ENCODE measurements at regions not wholly inside any gene's neighbourhood (a gene's known extent, or its start where the extent isn't known, plus 50 kb on each side); places are given as distances from the start of the nearest gene placed in this dataset.

DNA sequence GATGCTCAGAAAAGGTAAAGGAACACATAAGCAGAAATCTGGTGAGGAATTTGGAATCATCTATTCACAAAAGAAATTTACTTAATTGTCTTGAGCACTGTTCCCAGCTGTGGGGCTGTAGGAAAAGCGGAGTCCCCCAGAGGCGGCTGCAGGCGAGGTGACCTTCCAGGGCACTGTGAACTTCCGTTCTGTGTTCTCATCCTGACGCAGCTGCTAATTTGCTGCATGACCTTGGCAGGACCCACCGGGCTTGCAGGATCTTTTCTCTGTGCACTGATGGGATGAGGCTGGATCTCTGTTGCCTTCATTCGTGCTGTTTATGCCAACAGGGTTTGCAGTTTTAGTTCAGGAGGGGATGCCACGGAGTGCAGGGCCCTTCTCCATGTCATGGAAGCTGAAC, 301.9 kb upstream of the MYT1L start:
- TF ChIP-seq RNF2 (IDR thresholded peaks at IDR 0.05; ENCODE audit: borderline replicate concordance, low read depth, low read length, missing control alignments, poor library complexity, severe bottlenecking) (no peak), EP300 (IDR thresholded peaks at IDR 0.05; ENCODE audit: borderline replicate concordance in 1 of 2, low read depth in 2 of 2, low read length in 2 of 2) (no peak), PHF8 (conservative IDR thresholded peaks at IDR 0.05; ENCODE audit: low read depth, low read length) (no peak)
- TF ChIP-seq, protein P1, sequence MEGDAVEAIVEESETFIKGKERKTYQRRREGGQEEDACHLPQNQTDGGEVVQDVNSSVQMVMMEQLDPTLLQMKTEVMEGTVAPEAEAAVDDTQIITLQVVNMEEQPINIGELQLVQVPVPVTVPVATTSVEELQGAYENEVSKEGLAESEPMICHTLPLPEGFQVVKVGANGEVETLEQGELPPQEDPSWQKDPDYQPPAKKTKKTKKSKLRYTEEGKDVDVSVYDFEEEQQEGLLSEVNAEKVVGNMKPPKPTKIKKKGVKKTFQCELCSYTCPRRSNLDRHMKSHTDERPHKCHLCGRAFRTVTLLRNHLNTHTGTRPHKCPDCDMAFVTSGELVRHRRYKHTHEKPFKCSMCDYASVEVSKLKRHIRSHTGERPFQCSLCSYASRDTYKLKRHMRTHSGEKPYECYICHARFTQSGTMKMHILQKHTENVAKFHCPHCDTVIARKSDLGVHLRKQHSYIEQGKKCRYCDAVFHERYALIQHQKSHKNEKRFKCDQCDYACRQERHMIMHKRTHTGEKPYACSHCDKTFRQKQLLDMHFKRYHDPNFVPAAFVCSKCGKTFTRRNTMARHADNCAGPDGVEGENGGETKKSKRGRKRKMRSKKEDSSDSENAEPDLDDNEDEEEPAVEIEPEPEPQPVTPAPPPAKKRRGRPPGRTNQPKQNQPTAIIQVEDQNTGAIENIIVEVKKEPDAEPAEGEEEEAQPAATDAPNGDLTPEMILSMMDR (IDR thresholded peaks at IDR 0.05; ENCODE audit: control extremely low read depth in 1 of 3, insufficient read depth in 1 of 3, low read depth in 1 of 3, low read length in 3 of 3): no peak

Data from H1 (cell line).